IMR-90 (cell line): ENCODE measurements at regions not wholly inside any gene's neighbourhood (a gene's known extent, or its start where the extent isn't known, plus 50 kb on each side); places are given as distances from the start of the nearest gene placed in this dataset.

ENCODE experiments used
- ATAC-seq: fragments of 200-7000 bp; cut with Tn5 transposase; 2 replicates; pipeline ENCODE4 v1.9.1; 2020; ENCODE audit warnings: low read depth, mild to moderate bottlenecking, moderate library complexity
- BruUV-seq: library from RNA; stranded (reverse); fragments of 400-500 nt; replicated peaks from 2 replicates; lab custom pipeline; 2021; lab: Mats Ljungman, UMichigan
- CTCF ChIA-PET: fragments of 300-600 bp; formaldehyde crosslinking; extraction: SDS; loops from one replicate; lab custom pipeline; 2021; ENCODE audit warnings: antibody characterized with exemption; lab: Yijun Ruan, JAX
- POLR2A ChIA-PET: fragments of 300-600 bp; sonication (Branson Sonifier 250); formaldehyde crosslinking; loops from one replicate; lab custom pipeline; 2022; ENCODE audit warnings: antibody characterized with exemption; ENCODE audit not compliant: unreplicated experiment; lab: Charles Lee
- DNase-seq: peaks from one replicate; pipeline ENCODE4 v3.0.0; 2013
- H2AFZ ChIP-seq: replicated peaks from 2 replicates; pipeline ENCODE3; 2013; ENCODE audit warnings: low read length, mild to moderate bottlenecking; ENCODE audit not compliant: poor library complexity
- H2AK5ac ChIP-seq: 2 replicates; pipeline ENCODE4 v1.6.1; 2013; ENCODE audit warnings: low read depth, low read length, inconsistent platforms
- H2AK9ac ChIP-seq: replicated peaks from 2 replicates; pipeline ENCODE3; 2013; ENCODE audit warnings: mild to moderate bottlenecking, low read depth, low read length, moderate library complexity; ENCODE audit not compliant: poor library complexity
- H2BK120ac ChIP-seq: 2 replicates; pipeline ENCODE4 v1.6.1; 2013; ENCODE audit warnings: low read depth, low read length, inconsistent platforms
- H2BK15ac ChIP-seq: 3 replicates; pipeline ENCODE4 v1.6.1; 2013; ENCODE audit warnings: low read depth, low read length, inconsistent platforms
- H2BK20ac ChIP-seq: 2 replicates; pipeline ENCODE4 v1.6.1; 2013; ENCODE audit warnings: low read depth, mild to moderate bottlenecking, inconsistent platforms, low read length, moderate library complexity
- H2BK5ac ChIP-seq: 2 replicates; pipeline ENCODE4 v1.6.1; 2013; ENCODE audit warnings: mild to moderate bottlenecking, low read depth, low read length, inconsistent platforms; ENCODE audit not compliant: poor library complexity, severe bottlenecking
- H3K14ac ChIP-seq: replicated peaks from 2 replicates; pipeline ENCODE4 v1.6.1; 2013; ENCODE audit warnings: low read depth, low read length, inconsistent platforms
- H3K18ac ChIP-seq: 2 replicates; pipeline ENCODE4 v1.6.1; 2013; ENCODE audit warnings: low read depth, low read length, control low read depth
- H3K23ac ChIP-seq: 2 replicates; pipeline ENCODE4 v1.6.1; 2013; ENCODE audit warnings: low read depth, low read length, inconsistent platforms
- H3K27ac ChIP-seq: 2 replicates; pipeline ENCODE4 v1.5.1; 2013; ENCODE audit warnings: mild to moderate bottlenecking, control low read depth, low read length; ENCODE audit not compliant: insufficient read depth
- H3K27me3 ChIP-seq: 2 replicates; pipeline ENCODE4 v1.6.1; 2013; ENCODE audit warnings: low read length; ENCODE audit not compliant: control insufficient read depth, insufficient read depth
- H3K36me3 ChIP-seq: 2 replicates; pipeline ENCODE4 v1.6.1; 2013; ENCODE audit warnings: low read length, mixed read lengths; ENCODE audit not compliant: control insufficient read depth, insufficient read depth
- H3K4ac ChIP-seq: 2 replicates; pipeline ENCODE4 v1.6.1; 2013; ENCODE audit warnings: low read depth, low read length, inconsistent platforms
- H3K4me1 ChIP-seq: 2 replicates; pipeline ENCODE4 v1.6.1; 2013; ENCODE audit warnings: low read length, mixed read lengths; ENCODE audit not compliant: control insufficient read depth, insufficient read depth
- H3K4me2 ChIP-seq: 2 replicates; pipeline ENCODE4 v1.6.1; 2013; ENCODE audit warnings: low read depth, mild to moderate bottlenecking, control low read depth, low read length, moderate library complexity
- H3K4me3 ChIP-seq: 2 replicates; pipeline ENCODE4 v1.5.1; 2013; ENCODE audit warnings: low read depth, mild to moderate bottlenecking, control low read depth, low read length, moderate library complexity; ENCODE audit not compliant: insufficient read depth
- H3K56ac ChIP-seq: 2 replicates; pipeline ENCODE4 v1.6.1; 2013; ENCODE audit warnings: low read length, inconsistent platforms; ENCODE audit not compliant: insufficient read depth; ENCODE audit errors: extremely low read depth
- H3K79me1 ChIP-seq, 2 experiments: 2 replicates each; pipeline ENCODE4 v1.6.1; 2013; ENCODE audit warnings: low read length in 2 of 2, inconsistent platforms in 1 of 2, low read depth in 1 of 2
- H3K9ac ChIP-seq: 2 replicates; pipeline ENCODE4 v1.6.1; 2013; ENCODE audit warnings: low read depth, low read length, control low read depth
- H3K9me1 ChIP-seq: 2 replicates; pipeline ENCODE4 v1.6.1; 2013; ENCODE audit warnings: low read length, inconsistent platforms; ENCODE audit not compliant: insufficient read depth
- H3K9me3 ChIP-seq: 2 replicates; pipeline ENCODE4 v1.6.1; 2013; ENCODE audit warnings: low read length; ENCODE audit not compliant: control insufficient read depth, insufficient read depth
- H4K20me1 ChIP-seq: 2 replicates; pipeline ENCODE4 v1.6.1; 2013; ENCODE audit warnings: low read length, inconsistent platforms; ENCODE audit not compliant: insufficient read depth
- H4K5ac ChIP-seq: 2 replicates; pipeline ENCODE4 v1.6.1; 2013; ENCODE audit warnings: mild to moderate bottlenecking, low read depth, low read length, control low read depth
- H4K8ac ChIP-seq, 2 experiments: 2 replicates each; pipeline ENCODE4 v1.6.1; 2013; ENCODE audit warnings: low read depth in 2 of 2, low read length in 2 of 2, control low read depth in 1 of 2, inconsistent platforms in 1 of 2
- H4K91ac ChIP-seq: 2 replicates; pipeline ENCODE4 v1.6.1; 2013; ENCODE audit warnings: low read depth, low read length, inconsistent platforms; ENCODE audit not compliant: insufficient read depth
- CEBPB ChIP-seq: IDR thresholded peaks from 2 replicates; pipeline ENCODE4 v1.6.1; 2012; ENCODE audit warnings: low read depth, low read length, improper control_type of control experiment
- MAFK ChIP-seq: IDR thresholded peaks from 2 replicates; pipeline ENCODE4 v1.6.1; 2012; ENCODE audit warnings: low read depth, low read length, improper control_type of control experiment
- MAZ ChIP-seq: IDR thresholded peaks from 2 replicates; pipeline ENCODE4 v1.6.1; 2012; ENCODE audit warnings: low read depth, mild to moderate bottlenecking, low read length, improper control_type of control experiment, moderate library complexity, borderline replicate concordance
- MXI1 ChIP-seq: IDR thresholded peaks from 2 replicates; pipeline ENCODE4 v1.6.1; 2012; ENCODE audit warnings: low read depth, mild to moderate bottlenecking, low read length, moderate library complexity, borderline replicate concordance
- RCOR1 ChIP-seq: IDR thresholded peaks from 2 replicates; pipeline ENCODE4 v1.6.1; 2012; ENCODE audit warnings: mild to moderate bottlenecking, low read length, improper control_type of control experiment; ENCODE audit not compliant: insufficient replicate concordance
- SMC3 ChIP-seq: fragments of 150-350 bp; IDR thresholded peaks from 2 replicates; pipeline ENCODE4 v1.6.1; 2016; ENCODE audit warnings: low read depth, mild to moderate bottlenecking, antibody characterized with exemption, low read length, moderate library complexity
- WGBS, 2 experiments: methylation state at CpG; one replicate each; pipeline versions ENCODE4 v1.1.5 to v1.1.7; 2013; ENCODE audit warnings: missing lambda C conversion rate in 2 of 2; ENCODE audit not compliant: insufficient read length in 1 of 2; ENCODE audit errors: extremely low coverage in 2 of 2; 5-methylcytosine and 5-hydroxymethylcytosine counted together
- dilution Hi-C: fragments of 300-500 bp; cut with HindIII; formaldehyde crosslinking; loops from one replicate; pipeline ENCODE4 v1.14.3; 2018; ENCODE audit warnings: low sequenced_read_pairs; ENCODE audit not compliant: unreplicated experiment
- in situ Hi-C: fragments of 300-500 bp; cut with MboI; formaldehyde crosslinking; loops from 3 replicates; pipeline ENCODE4 v1.14.3; 2019; ENCODE audit warnings: low sequenced_read_pairs, inconsistent platforms, mixed read lengths
- intact Hi-C: fragments of 100-400 bp; cut with micrococcal nuclease; formaldehyde crosslinking; loops from 2 replicates; pipeline ENCODE4 v1.10.0; 2022
- TF ChIP-seq, protein P1 (sequence below): conservative IDR thresholded peaks from 2 replicates; pipeline ENCODE4 v1.5.1; 2012; ENCODE audit warnings: mild to moderate bottlenecking, low read depth, low read length, improper control_type of control experiment

DNA sequence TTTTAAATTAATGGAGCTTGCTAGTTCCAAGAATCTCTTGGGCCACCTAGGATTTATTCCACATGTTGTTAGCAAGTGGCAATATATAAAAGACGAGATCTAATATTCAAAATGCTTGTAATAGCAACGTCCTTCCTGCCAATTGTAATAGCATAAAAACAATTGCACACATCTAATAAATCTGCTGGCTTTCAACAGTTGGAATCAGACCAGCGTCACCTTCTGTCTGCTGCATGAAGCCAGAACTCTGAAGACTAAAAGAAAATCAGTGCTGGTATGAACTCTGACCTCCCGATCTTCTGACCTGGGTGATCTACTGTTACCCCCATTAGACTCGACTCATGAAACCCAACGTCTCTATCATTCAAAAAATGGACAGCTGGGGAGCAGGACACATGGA lies 100.6 kb downstream of the DIO2 start:
- H2BK20ac ChIP-seq, result no peak overlapping the region
- no peak overlapping the region for H4K5ac ChIP-seq
- H4K91ac ChIP-seq, result no peak overlapping the region
- no peaks in the 10 kb centered on the region for H3K9me1 ChIP-seq
- ATAC-seq (no peak), DNase-seq (no peak)
- no CpG with 5 or more reads among the region's 6 CpGs for WGBS, 2 experiments
- no peak overlapping the region for H2AFZ ChIP-seq
- H3K27me3 ChIP-seq, result no peaks in the 10 kb centered on the region
- H3K4me2 ChIP-seq, result no peak overlapping the region
- H3K79me1 ChIP-seq, result no peaks in the 10 kb centered on the region
- H3K9me3 ChIP-seq, result no peaks in the 10 kb centered on the region
- ChIA-PET POLR2A (no interaction called here), CTCF (no interaction called here)
- intact Hi-C loops, result no loop called here
- no peak overlapping the region for H3K23ac ChIP-seq
- dilution Hi-C loops, result no loop called here
- TF ChIP-seq, protein P1, sequence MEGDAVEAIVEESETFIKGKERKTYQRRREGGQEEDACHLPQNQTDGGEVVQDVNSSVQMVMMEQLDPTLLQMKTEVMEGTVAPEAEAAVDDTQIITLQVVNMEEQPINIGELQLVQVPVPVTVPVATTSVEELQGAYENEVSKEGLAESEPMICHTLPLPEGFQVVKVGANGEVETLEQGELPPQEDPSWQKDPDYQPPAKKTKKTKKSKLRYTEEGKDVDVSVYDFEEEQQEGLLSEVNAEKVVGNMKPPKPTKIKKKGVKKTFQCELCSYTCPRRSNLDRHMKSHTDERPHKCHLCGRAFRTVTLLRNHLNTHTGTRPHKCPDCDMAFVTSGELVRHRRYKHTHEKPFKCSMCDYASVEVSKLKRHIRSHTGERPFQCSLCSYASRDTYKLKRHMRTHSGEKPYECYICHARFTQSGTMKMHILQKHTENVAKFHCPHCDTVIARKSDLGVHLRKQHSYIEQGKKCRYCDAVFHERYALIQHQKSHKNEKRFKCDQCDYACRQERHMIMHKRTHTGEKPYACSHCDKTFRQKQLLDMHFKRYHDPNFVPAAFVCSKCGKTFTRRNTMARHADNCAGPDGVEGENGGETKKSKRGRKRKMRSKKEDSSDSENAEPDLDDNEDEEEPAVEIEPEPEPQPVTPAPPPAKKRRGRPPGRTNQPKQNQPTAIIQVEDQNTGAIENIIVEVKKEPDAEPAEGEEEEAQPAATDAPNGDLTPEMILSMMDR, result no peak
- TF ChIP-seq CEBPB (no peak), SMC3 (no peak), MXI1 (no peak), MAZ (no peak), RCOR1 (no peak), MAFK (no peak)
- no peak overlapping the region for H2AK9ac ChIP-seq
- no peaks in the 10 kb centered on the region for H3K36me3 ChIP-seq
- no peaks in the 10 kb centered on the region for H3K4me1 ChIP-seq
- H3K9ac ChIP-seq, result no peak overlapping the region
- in situ Hi-C loops, result no loop called here
- no peak overlapping the region for H2BK120ac ChIP-seq
- no TSS peak for BruUV-seq
- no peak overlapping the region for H2BK5ac ChIP-seq
- H3K27ac ChIP-seq, result no peak overlapping the region
- H3K4ac ChIP-seq, result no peak overlapping the region
- H3K4me3 ChIP-seq, result no peak overlapping the region
- H3K56ac ChIP-seq, result no peak overlapping the region
- no peak overlapping the region for H2BK15ac ChIP-seq
- H3K18ac ChIP-seq, result no peak overlapping the region
- no peak overlapping the region for H4K8ac ChIP-seq
- H2AK5ac ChIP-seq, result no peak overlapping the region
- no peaks in the 10 kb centered on the region for H4K20me1 ChIP-seq
- H3K14ac ChIP-seq, result no peak overlapping the region
